ENCODE measurements at regions not wholly inside any gene's neighbourhood (a gene's known extent, or its start where the extent isn't known, plus 50 kb on each side); places are given as distances from the start of the nearest gene placed in this dataset.

DNA sequence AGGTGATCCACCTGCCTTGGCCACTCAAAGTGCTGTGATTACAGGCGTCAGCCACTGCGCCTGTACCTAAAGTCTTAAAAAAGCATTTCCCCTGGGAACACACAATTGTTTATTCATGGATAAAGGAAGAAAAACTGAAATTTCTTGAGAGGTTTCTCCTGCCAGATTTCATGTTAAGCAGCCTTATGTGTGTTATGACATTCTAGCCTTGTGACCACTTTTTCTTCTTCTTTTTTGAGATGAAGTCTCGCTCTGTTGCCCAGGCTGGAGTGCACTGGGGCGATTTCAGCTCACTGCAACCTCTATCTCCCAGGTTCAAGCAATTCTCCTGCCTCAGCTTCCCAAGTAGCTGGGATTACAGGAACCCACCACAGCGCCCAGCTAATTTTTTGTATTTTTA is 57.8 kb upstream of the PLAC8 start:
- TF ChIP-seq PPARA (CRISPR knock-in tag; IDR thresholded peaks at IDR 0.05; ENCODE audit: borderline replicate concordance) (no peak), TOX (CRISPR knock-in tag; IDR thresholded peaks at IDR 0.05; ENCODE audit: borderline replicate concordance) (no peak), ZNF8 (CRISPR knock-in tag; IDR thresholded peaks at IDR 0.05) (no peak), POU6F1 (CRISPR knock-in tag; IDR thresholded peaks at IDR 0.05; ENCODE audit: borderline replicate concordance, low read depth) (no peak), CSDC2 (CRISPR knock-in tag; IDR thresholded peaks at IDR 0.05) (no peak), ZFP3 (CRISPR knock-in tag; IDR thresholded peaks at IDR 0.05) (no peak), ARNTL (CRISPR knock-in tag; IDR thresholded peaks at IDR 0.05; ENCODE audit: borderline replicate concordance, low read depth) (no peak), TCF4 (CRISPR knock-in tag; IDR thresholded peaks at IDR 0.05; ENCODE audit: borderline replicate concordance) (no peak), ESRRG (CRISPR knock-in tag; IDR thresholded peaks at IDR 0.05) (no peak), ZNF565 (CRISPR knock-in tag; conservative IDR thresholded peaks at IDR 0.05; ENCODE audit: low read depth) (no peak), CREB5 (CRISPR knock-in tag; IDR thresholded peaks at IDR 0.05; ENCODE audit: low read depth) (no peak), SNAI2 (CRISPR knock-in tag; IDR thresholded peaks at IDR 0.05) (no peak), RARB (CRISPR knock-in tag; IDR thresholded peaks at IDR 0.05) (no peak), ZNF70 (CRISPR knock-in tag; IDR thresholded peaks at IDR 0.05) (no peak), OSR1 (CRISPR knock-in tag; IDR thresholded peaks at IDR 0.05) (no peak), ZFP30 (CRISPR knock-in tag; IDR thresholded peaks at IDR 0.05) (no peak)
- TF ChIP-seq, protein P1, sequence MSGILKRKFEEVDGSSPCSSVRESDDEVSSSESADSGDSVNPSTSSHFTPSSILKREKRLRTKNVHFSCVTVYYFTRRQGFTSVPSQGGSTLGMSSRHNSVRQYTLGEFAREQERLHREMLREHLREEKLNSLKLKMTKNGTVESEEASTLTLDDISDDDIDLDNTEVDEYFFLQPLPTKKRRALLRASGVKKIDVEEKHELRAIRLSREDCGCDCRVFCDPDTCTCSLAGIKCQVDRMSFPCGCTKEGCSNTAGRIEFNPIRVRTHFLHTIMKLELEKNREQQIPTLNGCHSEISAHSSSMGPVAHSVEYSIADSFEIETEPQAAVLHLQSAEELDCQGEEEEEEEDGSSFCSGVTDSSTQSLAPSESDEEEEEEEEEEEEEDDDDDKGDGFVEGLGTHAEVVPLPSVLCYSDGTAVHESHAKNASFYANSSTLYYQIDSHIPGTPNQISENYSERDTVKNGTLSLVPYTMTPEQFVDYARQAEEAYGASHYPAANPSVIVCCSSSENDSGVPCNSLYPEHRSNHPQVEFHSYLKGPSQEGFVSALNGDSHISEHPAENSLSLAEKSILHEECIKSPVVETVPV (CRISPR knock-in tag; IDR thresholded peaks at IDR 0.05), result no peak
- no peak for ATAC-seq

DNA sequence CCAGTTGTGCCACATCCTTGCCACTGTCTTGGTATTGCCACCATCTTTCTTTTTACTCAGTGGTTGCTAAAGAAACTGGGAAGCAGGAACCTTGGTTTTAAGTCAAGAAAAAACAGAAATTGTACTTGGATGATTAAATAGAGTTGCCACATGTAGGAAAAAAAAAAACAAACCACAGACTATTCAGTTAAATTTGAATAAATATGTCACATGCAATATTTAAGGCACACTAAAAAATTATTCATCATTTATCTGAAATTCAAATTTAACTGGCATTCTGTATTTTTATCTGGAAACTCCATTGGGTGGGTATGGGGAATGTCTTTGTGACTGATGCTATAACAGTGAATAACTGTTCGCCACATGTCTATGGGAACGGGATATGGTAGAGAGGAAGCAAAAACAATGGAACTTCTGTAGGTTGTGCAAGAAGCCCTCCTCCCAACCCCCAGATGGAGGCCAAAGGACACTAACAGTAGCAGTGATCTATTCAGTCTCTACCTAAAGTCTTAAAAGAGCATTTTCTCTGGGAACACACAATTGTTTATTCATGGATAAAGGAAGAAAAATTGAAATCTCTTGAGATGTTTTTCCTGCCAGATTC is 57.0 kb upstream of the PLAC8 start:
- no peak for ATAC-seq
- TF ChIP-seq ZNF565 (CRISPR knock-in tag; conservative IDR thresholded peaks at IDR 0.05; ENCODE audit: low read depth), result no peak
- no peak for TF ChIP-seq ZNF70 (CRISPR knock-in tag; IDR thresholded peaks at IDR 0.05)
- no peak for TF ChIP-seq PPARA (CRISPR knock-in tag; IDR thresholded peaks at IDR 0.05; ENCODE audit: borderline replicate concordance)
- no peak for TF ChIP-seq ZFP30 (CRISPR knock-in tag; IDR thresholded peaks at IDR 0.05)
- no peak for TF ChIP-seq ZNF8 (CRISPR knock-in tag; IDR thresholded peaks at IDR 0.05)
- TF ChIP-seq TOX (CRISPR knock-in tag; IDR thresholded peaks at IDR 0.05; ENCODE audit: borderline replicate concordance), result no peak
- no peak for TF ChIP-seq ISL1 (CRISPR knock-in tag; IDR thresholded peaks at IDR 0.05)
- no peak for TF ChIP-seq RARB (CRISPR knock-in tag; IDR thresholded peaks at IDR 0.05)
- no peak for TF ChIP-seq ESRRG (CRISPR knock-in tag; IDR thresholded peaks at IDR 0.05)
- no peak for TF ChIP-seq ARNTL (CRISPR knock-in tag; IDR thresholded peaks at IDR 0.05; ENCODE audit: borderline replicate concordance, low read depth)
- TF ChIP-seq, protein P2, sequence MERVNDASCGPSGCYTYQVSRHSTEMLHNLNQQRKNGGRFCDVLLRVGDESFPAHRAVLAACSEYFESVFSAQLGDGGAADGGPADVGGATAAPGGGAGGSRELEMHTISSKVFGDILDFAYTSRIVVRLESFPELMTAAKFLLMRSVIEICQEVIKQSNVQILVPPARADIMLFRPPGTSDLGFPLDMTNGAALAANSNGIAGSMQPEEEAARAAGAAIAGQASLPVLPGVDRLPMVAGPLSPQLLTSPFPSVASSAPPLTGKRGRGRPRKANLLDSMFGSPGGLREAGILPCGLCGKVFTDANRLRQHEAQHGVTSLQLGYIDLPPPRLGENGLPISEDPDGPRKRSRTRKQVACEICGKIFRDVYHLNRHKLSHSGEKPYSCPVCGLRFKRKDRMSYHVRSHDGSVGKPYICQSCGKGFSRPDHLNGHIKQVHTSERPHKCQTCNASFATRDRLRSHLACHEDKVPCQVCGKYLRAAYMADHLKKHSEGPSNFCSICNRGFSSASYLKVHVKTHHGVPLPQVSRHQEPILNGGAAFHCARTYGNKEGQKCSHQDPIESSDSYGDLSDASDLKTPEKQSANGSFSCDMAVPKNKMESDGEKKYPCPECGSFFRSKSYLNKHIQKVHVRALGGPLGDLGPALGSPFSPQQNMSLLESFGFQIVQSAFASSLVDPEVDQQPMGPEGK (CRISPR knock-in tag; IDR thresholded peaks at IDR 0.05; ENCODE audit: borderline replicate concordance), result no peak
- TF ChIP-seq ZFP3 (CRISPR knock-in tag; IDR thresholded peaks at IDR 0.05), result no peak

DNA sequence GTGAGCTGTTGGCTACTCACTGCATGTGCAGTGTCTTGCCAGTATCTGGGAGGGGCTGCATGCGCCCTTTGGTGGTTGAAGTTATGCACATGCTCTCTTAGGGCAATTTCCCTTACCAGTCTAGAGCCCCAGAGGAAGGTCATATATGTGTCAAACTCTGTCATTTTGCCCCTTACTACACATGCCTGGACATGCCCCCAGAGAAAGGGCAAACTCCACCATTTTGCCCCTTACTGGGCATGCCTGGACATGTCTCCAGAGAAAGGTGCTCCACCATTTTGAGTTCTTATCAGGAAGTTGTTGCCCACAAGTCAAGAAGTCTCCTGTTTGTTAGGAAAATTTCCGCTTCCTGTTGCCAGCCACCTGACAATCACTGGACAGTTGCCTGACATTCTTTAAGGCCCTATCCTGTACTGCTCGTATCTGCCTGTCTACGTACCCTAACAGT is 56.4 kb upstream of the PLAC8 start:
- TF ChIP-seq ZNF70 (CRISPR knock-in tag; IDR thresholded peaks at IDR 0.05) (no peak), ZC3H10 (CRISPR knock-in tag; IDR thresholded peaks at IDR 0.05) (0 out of 2 replicates have a peak, but pooled peaks have one; percentile 14), BACH2 (CRISPR knock-in tag; IDR thresholded peaks at IDR 0.05; ENCODE audit: borderline replicate concordance) (no peak)
- TF ChIP-seq, protein P2 (CRISPR knock-in tag; IDR thresholded peaks at IDR 0.05; ENCODE audit: borderline replicate concordance), result no peak
- ATAC-seq, result no peak
